Ovary (tissue), 3 donors: ENCODE measurements at regions not wholly inside any gene's neighbourhood (a gene's known extent, or its start where the extent isn't known, plus 50 kb on each side); places are given as distances from the start of the nearest gene placed in this dataset.

Experiments
- EP300 ChIP-seq: sonication (generic); formaldehyde crosslinking; IDR thresholded peaks from one replicate; pipeline ENCODE4 v1.6.1; 2017; ENCODE audit warnings: antibody characterized with exemption
- POLR2A ChIP-seq: fragments of 450-650 bp; IDR thresholded peaks from one replicate; pipeline ENCODE4 v1.6.1; 2017; ENCODE audit warnings: antibody characterized with exemption, mild to moderate bottlenecking, moderate library complexity
- TF ChIP-seq, protein P1 (sequence below), 3 donors: fragments of 450-650 bp in 2 of 3; fragments of 200-600 bp in 1 of 3; IDR thresholded peaks; one replicate each; pipeline versions ENCODE4 v1.5.1 to v1.8.0; 2016 to 2022; ENCODE audit warnings: antibody characterized with exemption in 3 of 3, mild to moderate bottlenecking in 1 of 3
- donor health status: DM: no; HTN: no; CAD: no.

DNA sequence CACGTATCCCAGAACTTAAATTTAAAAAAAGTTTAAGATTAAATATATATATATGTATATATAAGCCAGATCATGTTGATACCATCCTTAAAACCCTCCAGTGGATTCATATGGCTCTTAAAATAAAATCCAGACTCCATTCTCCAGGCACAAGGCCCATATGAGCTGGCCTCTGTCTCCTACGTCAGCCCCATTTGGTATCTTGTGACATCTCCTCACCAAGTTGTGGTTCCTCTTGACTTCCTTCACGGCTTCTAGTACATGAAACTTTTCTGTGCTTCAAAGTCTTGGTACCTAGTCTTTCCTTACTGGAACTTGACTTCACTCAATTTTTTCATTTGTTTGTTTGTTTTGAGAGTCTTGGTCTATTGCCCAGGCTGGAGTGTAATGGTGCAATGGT is 61.3 kb downstream of the PRLHR start:
- TF ChIP-seq, protein P1, sequence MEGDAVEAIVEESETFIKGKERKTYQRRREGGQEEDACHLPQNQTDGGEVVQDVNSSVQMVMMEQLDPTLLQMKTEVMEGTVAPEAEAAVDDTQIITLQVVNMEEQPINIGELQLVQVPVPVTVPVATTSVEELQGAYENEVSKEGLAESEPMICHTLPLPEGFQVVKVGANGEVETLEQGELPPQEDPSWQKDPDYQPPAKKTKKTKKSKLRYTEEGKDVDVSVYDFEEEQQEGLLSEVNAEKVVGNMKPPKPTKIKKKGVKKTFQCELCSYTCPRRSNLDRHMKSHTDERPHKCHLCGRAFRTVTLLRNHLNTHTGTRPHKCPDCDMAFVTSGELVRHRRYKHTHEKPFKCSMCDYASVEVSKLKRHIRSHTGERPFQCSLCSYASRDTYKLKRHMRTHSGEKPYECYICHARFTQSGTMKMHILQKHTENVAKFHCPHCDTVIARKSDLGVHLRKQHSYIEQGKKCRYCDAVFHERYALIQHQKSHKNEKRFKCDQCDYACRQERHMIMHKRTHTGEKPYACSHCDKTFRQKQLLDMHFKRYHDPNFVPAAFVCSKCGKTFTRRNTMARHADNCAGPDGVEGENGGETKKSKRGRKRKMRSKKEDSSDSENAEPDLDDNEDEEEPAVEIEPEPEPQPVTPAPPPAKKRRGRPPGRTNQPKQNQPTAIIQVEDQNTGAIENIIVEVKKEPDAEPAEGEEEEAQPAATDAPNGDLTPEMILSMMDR (IDR thresholded peaks at IDR 0.05) = no peak
- TF ChIP-seq POLR2A (no peak), EP300 (no peak)
